ENCODE measurements at regions not wholly inside any gene's neighbourhood (a gene's known extent, or its start where the extent isn't known, plus 50 kb on each side); places are given as distances from the start of the nearest gene placed in this dataset.
A peak's percentile ranks its signal among the peaks of the same experiment; 100 is the strongest.

GRCh38 chr10:128784444-128784843 is 658.2 kb upstream of the MKI67 start:
- DNase-seq = no peak

GRCh38 chr10:128792426-128793140 is 666.4 kb upstream of the MKI67 start:
- DNase-seq = no peak

- DNase-seq = no peak
Measured at GRCh38 chr10:128793726-128794655, 667.8 kb upstream of the MKI67 start.

- no peak for DNase-seq
Measured at GRCh38 chr10:128796396-128796912, 670.2 kb upstream of the MKI67 start.

GRCh38 chr10:128802062-128802461 is 665.0 kb upstream of the MGMT start:
- no peak for DNase-seq

- no peak for DNase-seq
Measured at GRCh38 chr10:128803790-128804189, 663.3 kb upstream of the MGMT start.

GRCh38 chr10:128804411-128804810 is 662.6 kb upstream of the MGMT start:
- DNase-seq = no peak

GRCh38 chr10:128808921-128809440 is 658.1 kb upstream of the MGMT start:
- no peak for DNase-seq

GRCh38 chr10:128811511-128811910 is 655.5 kb upstream of the MGMT start:
- DNase-seq = no peak

GRCh38 chr10:128812000-128812399 is 655.0 kb upstream of the MGMT start:
- no peak for DNase-seq

- no peak for DNase-seq
Measured at GRCh38 chr10:128813574-128813973, 653.5 kb upstream of the MGMT start.

GRCh38 chr10:128814024-128814423 is 653.0 kb upstream of the MGMT start:
- DNase-seq = no peak

- DNase-seq = no peak
Measured at GRCh38 chr10:128814782-128815181, 652.3 kb upstream of the MGMT start.

- DNase-seq = no peak
Measured at GRCh38 chr10:128816726-128817125, 650.3 kb upstream of the MGMT start.

- no peak for DNase-seq
Measured at GRCh38 chr10:128817636-128818035, 649.4 kb upstream of the MGMT start.

- no peak for DNase-seq
Measured at GRCh38 chr10:128820663-128821062, 646.4 kb upstream of the MGMT start.

GRCh38 chr10:128823201-128823600 is 643.8 kb upstream of the MGMT start:
- DNase-seq = no peak

GRCh38 chr10:128825626-128826025 is 641.4 kb upstream of the MGMT start:
- DNase-seq = no peak

GRCh38 chr10:128833671-128834070 is 633.4 kb upstream of the MGMT start:
- DNase-seq = no peak

- peak in 1 of 56 donors; percentile 11 for DNase-seq
Measured at GRCh38 chr10:128835361-128835760, 631.7 kb upstream of the MGMT start.

GRCh38 chr10:128837478-128837877 is 629.6 kb upstream of the MGMT start:
- no peak for DNase-seq

- no peak for DNase-seq
Measured at GRCh38 chr10:128839134-128839533, 627.9 kb upstream of the MGMT start.
